Upper lobe of right lung (tissue), 1 donor: ENCODE measurements at regions not wholly inside any gene's neighbourhood (a gene's known extent, or its start where the extent isn't known, plus 50 kb on each side); places are given as distances from the start of the nearest gene placed in this dataset.

Source experiments
- ATAC-seq: fragments of 200-7000 bp; cut with Tn5 transposase; one replicate; pipeline ENCODE4 v1.9.1; 2020; ENCODE audit warnings: mild to moderate bottlenecking, moderate library complexity
- DNase-seq: peaks from one replicate; pipeline ENCODE4 v3.0.0-alpha.2; 2020
- H3K27ac ChIP-seq: fragments of 200-600 bp; one replicate; pipeline ENCODE4 v1.8.0; 2022
- H3K27me3 ChIP-seq: fragments of 200-600 bp; one replicate; pipeline ENCODE4 v1.8.0; 2022; ENCODE audit warnings: mild to moderate bottlenecking
- H3K36me3 ChIP-seq: fragments of 200-600 bp; one replicate; pipeline ENCODE4 v1.8.0; 2022
- H3K4me1 ChIP-seq: fragments of 200-600 bp; one replicate; pipeline ENCODE4 v1.8.0; 2022
- H3K4me3 ChIP-seq: fragments of 200-600 bp; one replicate; pipeline ENCODE4 v1.8.0; 2022; ENCODE audit warnings: mild to moderate bottlenecking
- H3K9me3 ChIP-seq: fragments of 200-600 bp; one replicate; pipeline ENCODE4 v1.8.0; 2022
- intact Hi-C: fragments of 100-400 bp; cut with DNase I; formaldehyde crosslinking; loops from one replicate; pipeline ENCODE4 v1.11.0; 2022
- TF ChIP-seq, protein P1 (sequence below): fragments of 200-600 bp; IDR thresholded peaks from one replicate; pipeline ENCODE4 v1.8.0; 2022; ENCODE audit warnings: antibody characterized with exemption
- donor health status: DM: no; HTN: yes; CAD: no; lungs with severe emphysema.

DNA sequence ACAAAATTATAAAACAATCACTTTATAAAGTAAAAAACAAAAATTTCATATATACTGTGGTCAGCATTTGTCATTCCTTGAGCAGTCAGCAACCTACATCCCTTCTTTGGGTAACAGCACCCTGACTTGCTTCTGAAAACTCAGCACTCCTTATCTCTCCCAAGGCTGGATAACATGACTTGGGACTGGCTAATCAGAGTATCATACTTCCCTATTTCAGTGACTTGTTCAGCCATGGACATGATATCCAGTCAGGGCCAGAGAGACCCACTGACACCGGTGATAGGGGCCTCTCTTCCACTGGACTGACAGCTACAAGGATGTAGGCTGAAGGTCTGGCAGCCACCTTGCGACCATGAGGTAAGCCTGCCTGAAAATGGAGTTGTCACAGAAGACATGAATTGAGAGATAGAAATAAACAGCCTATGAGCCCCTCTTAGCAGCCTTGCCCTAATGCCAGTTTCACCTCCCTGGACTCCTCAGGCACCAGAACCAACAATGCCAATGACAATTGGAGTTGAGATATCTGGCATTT lies 84.4 kb upstream of the NEBL start:
- Histone ChIP-seq H3K4me3 (no peak overlapping the region), H3K9me3 (no peaks in the 10 kb centered on the region), H3K4me1 (no peaks in the 10 kb centered on the region), H3K27me3 (no peaks in the 10 kb centered on the region), H3K27ac (no peak overlapping the region), H3K36me3 (no peaks in the 10 kb centered on the region)
- intact Hi-C loops = no loop called here
- TF ChIP-seq, protein P1, sequence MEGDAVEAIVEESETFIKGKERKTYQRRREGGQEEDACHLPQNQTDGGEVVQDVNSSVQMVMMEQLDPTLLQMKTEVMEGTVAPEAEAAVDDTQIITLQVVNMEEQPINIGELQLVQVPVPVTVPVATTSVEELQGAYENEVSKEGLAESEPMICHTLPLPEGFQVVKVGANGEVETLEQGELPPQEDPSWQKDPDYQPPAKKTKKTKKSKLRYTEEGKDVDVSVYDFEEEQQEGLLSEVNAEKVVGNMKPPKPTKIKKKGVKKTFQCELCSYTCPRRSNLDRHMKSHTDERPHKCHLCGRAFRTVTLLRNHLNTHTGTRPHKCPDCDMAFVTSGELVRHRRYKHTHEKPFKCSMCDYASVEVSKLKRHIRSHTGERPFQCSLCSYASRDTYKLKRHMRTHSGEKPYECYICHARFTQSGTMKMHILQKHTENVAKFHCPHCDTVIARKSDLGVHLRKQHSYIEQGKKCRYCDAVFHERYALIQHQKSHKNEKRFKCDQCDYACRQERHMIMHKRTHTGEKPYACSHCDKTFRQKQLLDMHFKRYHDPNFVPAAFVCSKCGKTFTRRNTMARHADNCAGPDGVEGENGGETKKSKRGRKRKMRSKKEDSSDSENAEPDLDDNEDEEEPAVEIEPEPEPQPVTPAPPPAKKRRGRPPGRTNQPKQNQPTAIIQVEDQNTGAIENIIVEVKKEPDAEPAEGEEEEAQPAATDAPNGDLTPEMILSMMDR = no peak
- ATAC-seq = no peak
- no peak for DNase-seq

GRCh38 chr10:20978617-20979016 lies 81.5 kb upstream of the NEBL start:
- no peak for DNase-seq
- Histone ChIP-seq H3K4me1 (no peaks in the 10 kb centered on the region), H3K36me3 (no peaks in the 10 kb centered on the region), H3K9me3 (no peaks in the 10 kb centered on the region), H3K4me3 (no peak overlapping the region), H3K27me3 (no peaks in the 10 kb centered on the region), H3K27ac (no peak overlapping the region)
- TF ChIP-seq, protein P1 = no peak
- intact Hi-C loops = no loop called here
- no peak for ATAC-seq

DNA sequence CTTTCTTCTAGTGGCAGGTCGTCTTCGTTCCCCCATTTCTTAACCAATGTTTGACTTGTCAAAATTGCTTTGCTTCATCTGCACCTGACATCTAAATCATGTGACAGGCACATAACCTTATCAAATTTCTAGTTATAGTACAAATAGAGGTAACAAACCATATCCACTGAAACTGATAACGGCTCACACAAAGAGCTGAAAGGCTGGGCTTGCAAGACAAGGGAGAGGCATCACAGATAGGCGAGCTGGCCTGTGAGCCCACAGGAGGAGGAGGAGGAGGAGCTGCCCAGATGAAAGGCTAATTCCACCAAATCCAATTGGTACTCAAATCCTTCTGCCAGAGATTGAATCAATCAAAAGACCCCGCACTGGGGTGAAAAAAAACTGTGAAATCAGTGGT lies 80.2 kb upstream of the NEBL start:
- Histone ChIP-seq H3K4me1 (no peaks in the 10 kb centered on the region), H3K36me3 (no peaks in the 10 kb centered on the region), H3K9me3 (no peaks in the 10 kb centered on the region), H3K27ac (no peak overlapping the region), H3K27me3 (no peaks in the 10 kb centered on the region), H3K4me3 (no peak overlapping the region)
- TF ChIP-seq, protein P1 = no peak
- DNase-seq (no peak), ATAC-seq (no peak)
- intact Hi-C loops = no loop called here

DNA sequence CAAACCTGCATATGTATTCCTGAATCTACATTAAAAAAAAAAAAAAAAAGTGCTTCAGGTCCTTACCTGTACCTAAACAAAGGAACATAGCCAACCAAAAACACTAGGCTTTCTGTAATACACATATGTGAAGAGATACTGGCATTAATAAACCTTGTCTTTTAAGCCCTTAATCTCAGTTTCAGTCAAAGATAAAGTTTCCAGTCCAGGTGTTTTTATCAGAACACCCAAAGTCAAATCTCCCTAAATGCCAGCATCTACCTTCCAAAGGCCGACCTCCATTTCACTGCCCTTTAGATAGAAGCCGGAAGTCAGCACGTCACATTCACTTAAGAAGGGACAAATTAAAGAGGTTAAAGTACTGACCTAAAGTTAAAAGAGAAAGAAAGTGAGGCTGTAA lies 79.8 kb upstream of the NEBL start:
- H3K36me3 ChIP-seq = no peaks in the 10 kb centered on the region
- no peak overlapping the region for H3K27ac ChIP-seq
- TF ChIP-seq, protein P1 = no peak
- intact Hi-C loops = no loop called here
- H3K4me3 ChIP-seq = no peak overlapping the region
- H3K27me3 ChIP-seq = no peaks in the 10 kb centered on the region
- ATAC-seq = no peak
- H3K9me3 ChIP-seq = no peaks in the 10 kb centered on the region
- H3K4me1 ChIP-seq = no peaks in the 10 kb centered on the region
- no peak for DNase-seq

- DNase-seq (no peak), ATAC-seq (no peak)
- no peaks in the 10 kb centered on the region for H3K4me1 ChIP-seq
- no peaks in the 10 kb centered on the region for H3K36me3 ChIP-seq
- H3K27ac ChIP-seq = no peak overlapping the region
- intact Hi-C loops = no loop called here
- TF ChIP-seq, protein P1 = no peak
- H3K9me3 ChIP-seq = no peaks in the 10 kb centered on the region
- no peaks in the 10 kb centered on the region for H3K27me3 ChIP-seq
- H3K4me3 ChIP-seq = no peak overlapping the region
These were observed 79.3 kb upstream of the NEBL start for GRCh38 chr10:20976390-20976789.

GRCh38 chr10:20975236-20975635 lies 78.1 kb upstream of the NEBL start:
- TF ChIP-seq, protein P1 = no peak
- H3K9me3 ChIP-seq = no peaks in the 10 kb centered on the region
- DNase-seq (no peak), ATAC-seq (no peak)
- H3K27me3 ChIP-seq = no peaks in the 10 kb centered on the region
- no peaks in the 10 kb centered on the region for H3K4me1 ChIP-seq
- H3K36me3 ChIP-seq = no peaks in the 10 kb centered on the region
- H3K27ac ChIP-seq = no peak overlapping the region
- H3K4me3 ChIP-seq = no peak overlapping the region
- intact Hi-C loops = no loop called here
